Lower lobe of right lung (tissue), 2 donors: ENCODE measurements at regions not wholly inside any gene's neighbourhood (a gene's known extent, or its start where the extent isn't known, plus 50 kb on each side); places are given as distances from the start of the nearest gene placed in this dataset.

ENCODE experiments used
- ATAC-seq, 2 donors: fragments of 200-7000 bp; cut with Tn5 transposase; one replicate each; pipeline ENCODE4 v1.9.1; 2020 to 2022; ENCODE audit warnings: mild to moderate bottlenecking in 2 of 2, moderate library complexity in 2 of 2
- DNase-seq: peaks from one replicate; pipeline ENCODE4 v3.0.0-alpha.2; 2020
- H3K27ac ChIP-seq: fragments of 200-600 bp; one replicate; pipeline ENCODE4 v1.8.0; 2022
- H3K27me3 ChIP-seq: fragments of 200-600 bp; one replicate; pipeline ENCODE4 v1.8.0; 2022; ENCODE audit warnings: low read depth
- H3K36me3 ChIP-seq: fragments of 200-600 bp; one replicate; pipeline ENCODE4 v1.8.0; 2022; ENCODE audit warnings: mild to moderate bottlenecking
- H3K4me1 ChIP-seq: fragments of 200-600 bp; one replicate; pipeline ENCODE4 v1.8.0; 2022
- H3K4me3 ChIP-seq: fragments of 200-600 bp; one replicate; pipeline ENCODE4 v1.8.0; 2022; ENCODE audit warnings: mild to moderate bottlenecking
- H3K9me3 ChIP-seq: fragments of 200-600 bp; one replicate; pipeline ENCODE4 v1.8.0; 2022
- intact Hi-C: fragments of 100-400 bp; cut with DNase I; formaldehyde crosslinking; loops from one replicate; pipeline ENCODE4 v1.11.0; 2022
- TF ChIP-seq, protein P1 (sequence below): fragments of 200-600 bp; IDR thresholded peaks from one replicate; pipeline ENCODE4 v1.8.0; 2022; ENCODE audit warnings: antibody characterized with exemption, mild to moderate bottlenecking
- donor health status: DM: no; HTN: yes; CAD: no; lungs with severe emphysema.

DNA sequence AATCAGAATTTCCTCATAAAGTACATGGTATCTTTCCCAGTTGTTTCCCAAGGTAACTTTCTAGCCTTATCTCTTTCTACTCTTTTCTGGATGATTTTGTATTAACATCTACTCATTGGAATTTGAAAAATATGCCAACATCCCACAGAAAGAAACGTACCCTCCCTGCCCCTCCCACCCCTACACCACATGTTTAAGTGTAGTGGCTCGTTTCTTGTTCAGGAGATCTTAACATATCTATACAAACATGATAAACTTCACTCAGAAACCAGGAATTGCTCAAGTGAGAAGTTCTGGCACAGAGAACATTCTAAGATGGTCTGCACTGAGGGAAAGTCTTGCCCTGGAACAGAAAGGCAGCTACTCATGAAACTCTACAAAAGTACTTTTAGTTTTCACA, 404.7 kb downstream of the SOX2 start:
- Histone ChIP-seq H3K4me1 (no peaks in the 10 kb centered on the region), H3K9me3 (no peaks in the 10 kb centered on the region), H3K36me3 (no peaks in the 10 kb centered on the region), H3K27me3 (no peaks in the 10 kb centered on the region), H3K4me3 (no peak overlapping the region), H3K27ac (no peak overlapping the region)
- DNase-seq (no peak), ATAC-seq (no peak)
- TF ChIP-seq, protein P1, sequence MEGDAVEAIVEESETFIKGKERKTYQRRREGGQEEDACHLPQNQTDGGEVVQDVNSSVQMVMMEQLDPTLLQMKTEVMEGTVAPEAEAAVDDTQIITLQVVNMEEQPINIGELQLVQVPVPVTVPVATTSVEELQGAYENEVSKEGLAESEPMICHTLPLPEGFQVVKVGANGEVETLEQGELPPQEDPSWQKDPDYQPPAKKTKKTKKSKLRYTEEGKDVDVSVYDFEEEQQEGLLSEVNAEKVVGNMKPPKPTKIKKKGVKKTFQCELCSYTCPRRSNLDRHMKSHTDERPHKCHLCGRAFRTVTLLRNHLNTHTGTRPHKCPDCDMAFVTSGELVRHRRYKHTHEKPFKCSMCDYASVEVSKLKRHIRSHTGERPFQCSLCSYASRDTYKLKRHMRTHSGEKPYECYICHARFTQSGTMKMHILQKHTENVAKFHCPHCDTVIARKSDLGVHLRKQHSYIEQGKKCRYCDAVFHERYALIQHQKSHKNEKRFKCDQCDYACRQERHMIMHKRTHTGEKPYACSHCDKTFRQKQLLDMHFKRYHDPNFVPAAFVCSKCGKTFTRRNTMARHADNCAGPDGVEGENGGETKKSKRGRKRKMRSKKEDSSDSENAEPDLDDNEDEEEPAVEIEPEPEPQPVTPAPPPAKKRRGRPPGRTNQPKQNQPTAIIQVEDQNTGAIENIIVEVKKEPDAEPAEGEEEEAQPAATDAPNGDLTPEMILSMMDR, result no peak
- intact Hi-C loops, result no loop called here

DNA sequence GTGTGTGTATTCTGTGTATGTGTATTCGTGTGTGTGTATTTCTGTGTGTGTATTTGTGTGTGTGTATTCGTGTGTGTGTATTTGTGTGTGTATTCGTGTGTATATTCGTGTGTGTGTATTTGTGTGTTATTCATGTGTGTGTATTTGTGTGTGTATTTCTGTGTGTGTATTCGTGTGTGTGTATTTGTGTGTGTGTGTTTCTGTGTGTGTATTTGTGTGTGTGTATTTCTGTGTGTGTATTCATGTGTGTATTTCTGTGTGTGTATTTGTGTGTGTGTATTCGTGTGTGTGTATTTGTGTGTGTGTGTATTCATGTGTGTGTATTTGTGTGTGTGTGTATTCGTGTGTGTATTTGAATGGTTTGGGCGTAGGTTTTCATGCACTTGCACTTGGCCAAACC, 405.4 kb downstream of the SOX2 start:
- Histone ChIP-seq H3K36me3 (no peaks in the 10 kb centered on the region), H3K27me3 (no peaks in the 10 kb centered on the region), H3K4me3 (no peak overlapping the region), H3K27ac (no peak overlapping the region), H3K4me1 (no peaks in the 10 kb centered on the region), H3K9me3 (no peaks in the 10 kb centered on the region)
- intact Hi-C loops, result no loop called here
- ATAC-seq (no peak), DNase-seq (no peak)
- TF ChIP-seq, protein P1, result no peak

GRCh38 chr3:182117583-182117982, 405.9 kb downstream of the SOX2 start:
- Histone ChIP-seq H3K27ac (no peak overlapping the region), H3K9me3 (no peaks in the 10 kb centered on the region), H3K4me3 (no peak overlapping the region), H3K4me1 (no peaks in the 10 kb centered on the region), H3K27me3 (no peaks in the 10 kb centered on the region), H3K36me3 (no peaks in the 10 kb centered on the region)
- ATAC-seq, result no peak
- no peak for DNase-seq
- TF ChIP-seq, protein P1, result no peak
- intact Hi-C loops, result no loop called here

- Histone ChIP-seq H3K9me3 (no peaks in the 10 kb centered on the region), H3K27me3 (no peaks in the 10 kb centered on the region), H3K36me3 (no peaks in the 10 kb centered on the region), H3K4me3 (no peak overlapping the region), H3K27ac (no peak overlapping the region), H3K4me1 (no peaks in the 10 kb centered on the region)
- DNase-seq (no peak), ATAC-seq (no peak)
- intact Hi-C loops, result no loop called here
- TF ChIP-seq, protein P1, result no peak
Observed at GRCh38 chr3:182118066-182118465, 406.3 kb downstream of the SOX2 start.

DNA sequence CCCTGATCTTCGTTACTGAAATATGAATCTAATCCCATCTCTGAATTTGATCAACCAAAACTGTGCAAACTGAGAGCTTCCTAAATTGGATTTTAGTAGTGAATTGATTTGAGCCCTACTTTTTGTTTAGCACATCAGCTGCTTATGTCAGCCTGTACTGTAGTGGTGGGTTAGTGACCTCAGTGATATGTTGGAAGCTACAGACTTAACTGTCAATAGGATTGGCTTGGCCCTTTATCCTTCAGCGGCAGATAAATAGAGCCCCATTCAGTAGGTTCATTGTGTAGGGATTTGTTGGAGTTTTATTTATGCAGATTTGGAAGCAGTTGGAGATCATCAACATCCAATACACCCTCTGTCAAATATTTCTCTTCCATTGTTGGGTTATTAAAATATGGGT, 409.7 kb downstream of the SOX2 start:
- TF ChIP-seq, protein P1, result no peak
- intact Hi-C loops, result no loop called here

DNA sequence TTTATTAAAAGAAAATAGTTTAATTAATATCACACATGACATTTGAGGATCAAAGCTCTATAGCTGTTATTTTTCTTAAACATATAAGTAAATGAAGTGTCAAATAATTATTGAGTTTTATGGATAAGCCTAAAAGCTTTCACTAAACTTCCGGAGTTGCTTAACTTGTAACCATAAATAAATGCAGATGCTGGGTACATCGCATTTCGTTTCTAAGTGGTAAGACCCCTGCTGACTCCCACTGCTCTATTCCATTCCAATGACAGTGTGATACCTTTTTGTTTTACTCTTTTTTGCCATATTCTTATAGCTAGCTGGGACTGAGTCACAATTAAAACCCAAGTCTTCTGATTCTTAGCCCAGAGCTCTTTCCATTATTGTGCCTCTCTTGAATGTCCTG, 411.1 kb downstream of the SOX2 start:
- Histone ChIP-seq H3K27me3 (no peaks in the 10 kb centered on the region), H3K4me1 (no peaks in the 10 kb centered on the region), H3K27ac (no peak overlapping the region), H3K9me3 (no peaks in the 10 kb centered on the region), H3K36me3 (no peaks in the 10 kb centered on the region), H3K4me3 (no peak overlapping the region)
- DNase-seq, result no peak
- ATAC-seq, result no peak
- intact Hi-C loops, result no loop called here
- TF ChIP-seq, protein P1, result no peak

More for the DNA sequence above, 409.7 kb downstream of the SOX2 start:
- Histone ChIP-seq H3K9me3 (no peaks in the 10 kb centered on the region), H3K27me3 (no peaks in the 10 kb centered on the region), H3K36me3 (no peaks in the 10 kb centered on the region), H3K4me1 (no peaks in the 10 kb centered on the region), H3K27ac (no peak overlapping the region), H3K4me3 (no peak overlapping the region)
- DNase-seq (no peak), ATAC-seq (no peak)
